ENCODE measurements at regions not wholly inside any gene's neighbourhood (a gene's known extent, or its start where the extent isn't known, plus 50 kb on each side); places are given as distances from the start of the nearest gene placed in this dataset.
"Not testable (repeated sequence)": the region's sequence is repeated elsewhere in the genome, so short reads cannot be mapped to it uniquely, and the experiment has no call there.

DNA sequence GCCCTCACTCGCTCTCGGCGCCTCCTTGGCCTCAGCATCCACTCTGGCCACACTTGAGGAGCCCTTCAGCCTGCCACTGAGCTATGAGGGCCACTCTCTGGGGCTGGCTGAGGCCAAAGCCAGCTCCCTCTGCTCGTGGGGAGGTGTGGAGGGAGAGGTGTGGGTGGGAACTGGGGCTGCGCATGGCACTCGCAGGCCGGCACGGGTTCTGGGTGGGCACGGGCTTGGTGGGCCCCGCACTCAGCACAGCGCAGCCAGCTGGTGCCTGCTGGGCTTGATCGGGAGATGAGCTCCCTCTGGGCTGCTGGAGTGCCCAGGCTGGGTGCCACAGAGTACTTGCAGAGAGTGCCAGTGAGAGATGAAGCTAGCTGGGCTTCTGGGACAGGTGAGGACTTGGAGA lies 875.5 kb downstream of the XPNPEP1 start:
- DNase-seq: no peak

DNA sequence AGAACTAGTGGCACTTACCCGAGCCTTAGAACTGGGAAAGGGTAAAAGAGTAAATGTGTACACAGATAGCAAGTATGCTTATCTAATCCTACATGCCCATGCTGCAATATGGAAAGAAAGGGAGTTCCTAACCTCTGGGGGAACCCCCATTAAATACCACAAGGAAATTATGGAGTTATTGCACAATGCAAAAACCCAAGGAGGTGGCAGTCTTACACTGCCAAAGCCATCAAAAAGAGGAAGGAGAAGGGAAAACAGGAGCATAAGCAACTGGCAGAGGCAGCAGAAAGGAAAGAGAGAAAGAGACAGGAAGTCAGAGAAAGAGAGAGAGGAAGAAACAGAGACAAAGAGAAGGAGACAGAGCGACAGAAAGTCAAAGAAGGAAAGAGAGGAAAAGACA lies 876.9 kb downstream of the XPNPEP1 start:
- DNase-seq: not testable (repeated sequence)

DNA sequence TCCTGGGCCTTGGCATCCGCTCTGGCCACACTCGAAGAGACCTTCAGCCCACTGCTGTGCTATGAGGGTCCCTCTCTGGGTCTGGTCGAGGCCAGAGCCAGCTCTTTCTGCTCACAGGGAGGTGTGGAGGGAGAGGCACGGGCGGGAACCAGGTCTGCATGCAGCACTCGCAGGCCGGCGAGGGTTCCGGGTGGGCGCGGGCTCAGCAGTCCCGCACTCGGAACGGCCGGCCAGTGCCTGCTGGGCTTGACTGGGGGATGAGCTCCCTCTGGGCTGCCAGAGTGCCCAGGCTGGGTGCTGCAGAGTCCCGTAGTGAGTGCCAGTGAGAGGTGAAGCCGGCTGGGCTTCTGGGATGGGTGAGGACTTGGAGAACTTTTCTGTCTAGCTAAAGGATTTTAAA lies 882.7 kb downstream of the XPNPEP1 start:
- DNase-seq: no peak

DNA sequence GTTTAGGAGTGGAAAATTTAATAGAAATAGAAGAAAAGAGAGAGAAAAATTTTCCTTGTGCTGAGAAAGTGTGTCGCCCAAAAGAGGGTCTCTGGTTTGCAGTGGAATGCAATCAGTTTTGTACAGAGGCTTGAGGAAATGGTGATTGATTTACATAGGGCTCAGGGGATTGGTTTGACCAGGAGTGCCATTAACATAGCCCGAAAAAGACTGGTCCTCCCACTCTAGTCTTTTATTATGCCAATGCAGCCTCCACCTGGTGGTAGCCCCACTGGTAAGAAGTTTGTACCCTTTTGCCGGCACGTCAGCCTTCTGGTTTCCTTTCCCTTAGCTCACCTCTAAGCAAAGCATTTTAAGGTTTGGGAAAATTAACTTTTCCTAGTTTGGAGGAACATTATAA lies 885.3 kb downstream of the XPNPEP1 start:
- DNase-seq: no peak

DNA sequence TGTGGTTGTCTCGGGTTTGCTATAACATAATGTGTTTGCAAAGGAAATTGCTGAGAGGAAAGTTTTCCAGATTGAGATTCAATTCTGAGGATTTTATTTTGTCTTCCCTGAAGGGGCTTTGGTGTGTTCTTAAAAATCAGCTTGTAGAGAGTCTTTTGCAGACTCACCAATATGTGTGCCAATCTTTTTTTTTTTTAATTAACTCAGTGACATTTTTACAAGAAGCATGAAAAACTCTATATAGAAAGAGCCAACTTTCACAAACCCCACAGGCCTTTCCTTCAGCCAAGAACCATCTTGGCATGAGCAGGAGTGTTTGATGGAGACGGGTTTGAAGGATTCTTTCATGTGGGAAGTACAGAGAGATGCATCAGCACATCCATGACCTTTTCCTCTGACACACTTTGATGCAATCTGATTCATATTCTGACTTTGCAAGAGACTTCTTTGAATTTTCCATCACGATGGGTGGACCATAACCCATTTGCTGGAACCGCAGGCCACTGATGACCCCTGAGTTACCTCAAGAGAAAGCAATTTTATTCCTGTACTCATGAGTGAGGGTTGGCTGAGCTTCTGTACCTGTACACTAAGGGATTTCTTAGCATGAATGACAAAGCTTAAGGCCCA lies 892.6 kb downstream of the XPNPEP1 start:
- no peak for DNase-seq

DNA sequence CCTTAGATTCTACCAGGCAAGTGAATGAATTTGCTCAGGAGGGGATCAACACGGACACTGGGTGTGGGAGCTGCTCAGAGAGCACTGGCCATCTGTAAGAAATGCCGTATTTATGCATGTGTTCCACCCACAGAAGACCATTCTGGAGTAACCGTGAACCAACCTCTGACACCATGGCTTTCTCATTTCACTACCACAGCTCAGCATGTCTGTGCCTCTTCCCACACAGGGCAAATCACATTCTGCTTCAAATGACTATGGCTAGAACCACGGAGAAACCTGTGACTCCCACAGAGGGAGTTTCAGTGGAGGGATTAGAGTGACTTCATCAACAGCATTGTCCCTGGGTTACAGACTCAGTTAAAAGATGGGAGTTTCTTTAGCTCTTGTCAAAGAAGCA lies 893.4 kb downstream of the XPNPEP1 start:
- DNase-seq: no peak

DNA sequence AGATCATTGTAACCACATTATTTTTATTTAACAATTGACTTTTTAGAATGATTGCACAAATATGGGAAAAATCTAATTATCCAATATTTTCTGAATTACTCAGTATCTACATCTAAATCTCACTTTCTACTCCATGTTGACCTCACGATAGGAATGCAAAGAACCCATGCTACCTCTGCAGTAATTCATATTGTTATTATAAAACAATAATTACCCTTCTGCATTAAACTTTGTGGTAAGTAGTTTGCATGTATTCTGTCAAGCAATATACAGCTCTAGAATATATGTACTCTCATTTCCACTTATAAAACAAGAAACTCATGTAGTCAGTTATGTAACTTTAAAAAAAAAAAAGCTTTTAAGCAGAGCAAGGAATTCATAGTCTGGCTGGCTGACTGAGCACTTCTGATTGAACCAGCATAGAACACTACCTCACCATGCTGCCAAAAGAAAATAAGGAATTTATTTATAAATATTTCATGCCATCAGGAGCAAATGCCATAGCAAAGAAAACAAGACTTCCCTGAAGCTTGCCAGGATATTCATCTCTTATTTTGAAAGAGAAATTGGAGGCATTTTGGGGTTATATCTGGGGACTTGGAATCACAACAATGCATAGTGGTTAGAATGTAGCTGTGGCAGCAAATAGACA lies 895.7 kb downstream of the XPNPEP1 start:
- DNase-seq: no peak

DNA sequence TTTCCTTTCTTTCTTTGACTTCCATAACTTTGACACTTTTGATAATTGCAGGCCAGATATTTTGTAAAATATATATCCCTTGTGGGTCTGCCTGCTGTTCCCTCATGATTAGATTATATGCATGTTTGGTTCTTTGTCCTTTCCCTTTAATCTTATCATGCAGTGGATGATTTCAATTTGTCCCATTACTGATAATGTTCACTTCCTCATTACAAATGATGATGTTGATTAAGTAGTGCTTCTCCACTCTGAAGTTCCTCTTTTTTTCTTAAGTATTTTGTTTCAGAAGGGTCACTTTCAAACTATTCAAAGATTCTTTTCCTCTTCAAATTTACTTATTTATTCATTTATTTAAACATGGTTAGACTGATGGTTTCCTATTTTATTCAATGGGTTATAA lies 898.1 kb downstream of the XPNPEP1 start:
- no peak for DNase-seq

DNA sequence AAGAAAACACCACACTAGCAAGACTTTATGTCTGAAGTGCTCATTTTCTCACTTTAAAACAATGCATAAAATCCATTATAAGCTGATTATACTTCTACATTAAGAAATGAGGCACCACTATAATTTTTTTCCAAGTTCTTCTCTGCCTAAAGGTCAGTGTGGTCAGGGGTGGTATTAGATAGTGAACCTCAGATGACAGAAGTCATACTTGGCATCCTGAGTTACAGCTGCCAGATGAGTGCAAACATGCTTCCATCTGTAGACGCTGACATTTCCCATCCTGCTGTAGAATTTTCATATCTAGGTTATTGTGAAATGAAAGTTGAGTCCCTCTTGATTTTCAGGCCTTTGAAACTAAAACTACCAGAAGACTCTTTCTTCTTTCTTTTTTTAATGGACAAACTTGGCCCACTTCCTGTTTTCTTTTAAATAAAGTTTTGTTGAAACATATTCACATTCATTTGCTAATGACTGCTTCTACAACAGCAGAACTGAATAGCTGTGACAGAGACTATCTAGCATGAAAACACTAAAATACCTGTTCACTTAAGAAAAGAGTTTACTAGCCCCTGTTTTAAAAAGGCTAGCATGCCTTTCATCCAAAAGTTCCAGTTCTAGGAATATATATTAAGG lies 900.8 kb downstream of the XPNPEP1 start:
- DNase-seq: no peak

DNA sequence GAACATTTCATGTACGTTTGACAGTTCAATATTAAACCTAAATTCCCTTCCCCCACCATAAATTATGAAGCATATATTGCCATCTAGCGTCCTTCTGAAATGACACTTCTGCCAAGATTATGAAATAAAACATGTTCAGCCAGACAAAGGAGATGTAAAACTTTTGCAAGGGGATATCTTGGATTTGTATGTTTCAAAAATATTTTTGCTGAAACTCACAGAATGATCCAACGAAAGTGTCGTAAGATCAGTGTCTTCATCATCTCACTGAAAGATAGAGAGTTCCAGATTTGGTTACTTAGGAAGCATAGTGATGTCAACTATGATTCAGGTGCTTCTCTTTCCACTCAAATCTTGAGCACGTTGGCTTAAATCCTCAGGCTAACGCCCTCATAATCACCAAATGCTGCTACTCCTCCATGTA lies 904.3 kb downstream of the XPNPEP1 start:
- DNase-seq: no peak

DNA sequence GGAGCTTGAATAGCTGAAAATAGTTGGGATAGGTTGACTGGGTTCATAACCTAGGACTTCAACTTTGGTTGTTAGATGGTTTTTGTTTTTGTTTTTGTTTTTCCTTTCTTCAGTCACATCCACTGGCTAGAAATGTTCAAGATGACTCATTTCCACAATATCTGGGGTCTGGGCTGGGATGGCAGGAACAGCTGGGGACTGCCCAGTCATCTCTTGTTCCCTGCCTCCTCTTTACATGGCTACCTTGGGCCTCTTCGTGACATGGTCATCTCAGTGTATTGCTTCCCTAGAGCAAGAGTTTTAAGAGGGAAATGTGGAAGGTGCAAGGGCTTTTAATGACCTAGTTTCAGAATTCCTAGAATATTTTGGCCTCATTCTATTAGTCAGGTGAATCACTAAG lies 915.8 kb downstream of the XPNPEP1 start:
- no peak for DNase-seq

DNA sequence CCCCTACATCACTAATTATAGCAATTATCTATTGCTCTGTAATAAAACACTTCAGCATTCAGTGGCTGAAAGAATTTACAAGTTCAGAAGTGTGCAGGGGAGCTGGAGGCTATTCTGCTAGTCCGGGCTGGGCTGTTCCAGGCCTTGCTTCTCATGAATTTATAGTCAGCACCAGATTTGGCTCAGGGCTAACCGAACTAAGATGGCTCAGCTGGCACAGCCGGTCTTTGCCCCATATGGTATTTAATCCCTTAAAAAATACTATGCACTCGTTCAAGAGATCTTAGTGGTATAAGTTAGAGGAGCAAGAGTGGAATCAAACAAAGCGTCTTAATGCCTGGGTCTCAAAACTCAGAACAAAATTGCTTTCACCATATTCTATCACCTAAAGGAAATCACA lies 932.9 kb downstream of the XPNPEP1 start:
- DNase-seq: no peak

DNA sequence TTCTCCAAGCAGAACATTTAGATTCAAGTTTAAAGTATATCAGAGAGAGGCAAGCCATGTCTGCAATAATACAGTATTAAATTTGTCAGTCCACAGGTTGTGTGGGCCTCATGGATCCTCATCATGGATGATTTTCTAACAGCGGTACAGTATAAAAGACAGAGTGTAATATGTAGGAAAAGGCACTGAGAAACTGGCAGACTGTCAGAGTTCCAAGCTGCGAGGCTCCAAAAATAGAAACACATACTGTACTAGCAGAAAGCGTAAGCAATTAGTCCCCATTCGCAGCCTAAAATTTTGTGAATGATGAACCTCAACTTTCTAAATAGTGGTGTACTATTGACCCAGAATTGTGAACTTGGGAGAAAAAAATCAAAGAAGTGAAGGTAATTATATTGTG lies 933.3 kb downstream of the XPNPEP1 start:
- DNase-seq: no peak

DNA sequence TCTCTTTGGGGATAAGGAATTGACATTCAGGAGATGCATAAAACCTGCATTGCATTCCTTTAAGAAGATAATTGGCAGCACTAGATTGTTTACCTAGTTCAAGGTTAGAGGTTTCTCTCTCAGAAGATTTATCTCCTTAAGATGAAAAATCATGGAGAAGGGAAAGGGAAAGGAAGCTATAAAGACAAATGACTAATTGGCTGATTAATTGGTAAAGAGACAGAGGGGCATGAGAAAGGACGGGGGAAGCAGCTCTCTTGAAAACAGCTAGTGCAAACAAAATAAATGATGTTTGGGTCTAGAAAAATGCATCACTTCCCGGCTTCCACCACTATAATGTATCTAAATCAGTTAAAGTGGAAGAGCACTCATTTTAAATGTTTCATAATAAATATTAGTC lies 941.2 kb downstream of the XPNPEP1 start:
- DNase-seq: no peak

DNA sequence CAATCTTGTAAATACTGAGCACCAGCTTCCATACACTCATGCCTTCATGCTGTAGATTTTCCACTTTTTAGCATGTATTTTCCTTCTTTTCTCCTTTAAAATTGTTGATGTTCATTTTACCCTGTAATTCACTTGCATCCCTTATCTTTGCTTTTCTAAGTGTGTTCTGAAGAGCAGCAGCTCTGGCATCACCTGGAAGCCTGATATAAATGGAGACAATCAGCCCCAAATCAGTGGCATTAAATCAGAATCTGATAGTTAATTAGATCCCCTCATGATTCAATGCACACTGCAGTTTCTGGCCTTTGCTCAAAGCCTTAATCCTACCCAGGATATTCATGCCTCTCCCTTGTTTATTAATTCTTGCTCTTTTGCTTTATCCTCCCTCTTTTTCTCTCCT lies 942.4 kb downstream of the XPNPEP1 start:
- no peak for DNase-seq

DNA sequence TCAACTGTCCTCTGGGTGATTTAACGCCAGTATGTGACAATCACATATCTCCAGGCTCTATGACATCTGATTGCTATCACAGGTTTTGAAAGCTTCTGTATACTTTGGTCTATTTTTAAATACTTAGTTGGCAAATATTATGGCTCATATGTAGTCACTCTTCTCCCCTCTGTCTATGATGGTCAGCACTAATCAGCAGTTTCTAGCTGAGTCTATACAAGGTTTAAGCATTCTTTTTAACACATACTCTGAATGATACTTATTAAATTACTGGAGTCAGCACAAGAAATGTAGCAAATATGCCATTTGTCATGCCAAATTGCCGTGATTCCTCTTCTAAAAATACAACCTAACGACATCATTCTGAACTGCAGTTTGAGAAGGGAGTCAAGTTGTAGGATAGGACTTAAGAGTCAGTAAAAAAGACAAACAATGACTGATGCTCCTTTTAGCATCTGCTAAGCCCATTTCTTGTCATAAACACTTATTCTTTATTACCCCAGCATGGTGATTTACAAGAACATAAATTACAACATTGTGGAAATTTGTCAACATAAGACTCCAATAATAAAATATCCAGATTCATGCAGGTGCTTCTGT lies 947.8 kb downstream of the XPNPEP1 start:
- no peak for DNase-seq

DNA sequence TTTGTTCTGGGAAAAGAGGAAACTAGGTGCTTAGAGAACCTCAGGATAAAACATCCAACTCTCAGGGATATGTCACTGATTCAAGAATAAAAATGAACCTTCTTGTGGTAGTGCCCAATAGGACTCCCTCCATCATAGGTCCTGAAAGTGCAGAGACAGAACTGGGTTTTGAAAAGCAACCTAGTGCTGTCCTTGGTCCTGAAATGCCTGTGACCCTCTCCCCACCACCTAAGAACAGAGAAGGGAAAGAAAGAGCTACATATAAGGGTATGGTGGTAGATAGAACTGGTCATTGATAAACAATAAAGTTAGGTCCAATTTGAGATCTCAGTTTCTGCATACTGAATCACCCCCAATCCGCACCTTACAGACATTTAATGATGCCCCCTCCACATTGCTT lies 953.3 kb downstream of the XPNPEP1 start:
- peak; percentile 55 for DNase-seq

DNA sequence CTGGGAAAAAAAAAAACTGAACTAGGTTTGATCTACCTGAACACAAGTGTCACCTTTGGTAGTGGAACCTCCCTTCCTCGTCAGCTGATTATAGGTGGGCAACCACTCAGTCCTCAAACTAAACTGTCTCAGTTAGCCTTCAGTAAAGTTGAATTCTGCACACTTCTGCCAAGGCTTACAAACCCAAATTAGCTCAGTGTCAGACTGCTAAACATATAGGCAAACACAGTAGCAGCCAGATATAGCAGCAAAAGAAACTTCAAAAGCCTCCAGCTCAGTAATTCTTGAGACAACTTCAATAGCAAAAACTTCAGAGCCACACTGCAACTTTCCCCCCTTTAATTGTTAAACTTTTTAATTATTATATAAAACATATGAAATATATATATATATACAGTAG lies 956.9 kb downstream of the XPNPEP1 start:
- DNase-seq: no peak

DNA sequence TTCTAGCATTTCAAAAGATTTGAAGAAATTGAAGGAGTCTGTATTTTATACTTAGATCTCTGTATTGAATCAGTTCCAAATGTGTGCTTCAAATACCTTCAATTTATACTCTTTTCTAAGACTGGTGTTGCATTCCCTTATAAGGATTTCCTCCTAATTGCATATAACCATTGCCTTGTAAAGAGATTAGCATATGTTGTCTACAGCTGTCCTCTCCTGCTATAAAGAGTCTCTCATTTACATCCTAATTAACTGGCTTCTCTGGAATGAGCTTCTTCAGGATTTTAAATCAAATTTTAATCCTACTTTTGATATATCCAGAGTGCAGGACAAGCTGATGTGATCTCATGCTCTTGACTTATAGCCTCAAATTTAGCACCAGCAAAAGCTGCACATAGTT lies 957.3 kb downstream of the XPNPEP1 start:
- DNase-seq: no peak

DNA sequence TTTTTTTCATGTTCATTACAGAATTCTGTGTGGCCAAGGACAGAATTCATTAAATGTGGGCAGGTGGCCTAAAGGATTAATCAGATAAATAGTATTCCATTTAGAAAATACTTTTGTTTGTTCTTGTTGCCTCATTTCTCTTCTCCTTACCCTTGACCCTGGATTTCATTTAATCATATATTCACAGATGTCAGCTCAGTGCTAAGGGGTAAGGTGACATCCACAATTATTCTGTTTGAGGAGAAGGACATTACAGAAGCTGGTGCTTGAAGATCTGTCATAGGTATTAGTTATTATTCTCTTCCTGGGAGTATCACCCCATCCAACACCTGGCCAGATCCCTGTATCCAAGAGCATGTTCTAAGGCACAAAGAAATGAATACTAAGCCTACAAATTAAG lies 961.1 kb downstream of the XPNPEP1 start:
- no peak for DNase-seq

DNA sequence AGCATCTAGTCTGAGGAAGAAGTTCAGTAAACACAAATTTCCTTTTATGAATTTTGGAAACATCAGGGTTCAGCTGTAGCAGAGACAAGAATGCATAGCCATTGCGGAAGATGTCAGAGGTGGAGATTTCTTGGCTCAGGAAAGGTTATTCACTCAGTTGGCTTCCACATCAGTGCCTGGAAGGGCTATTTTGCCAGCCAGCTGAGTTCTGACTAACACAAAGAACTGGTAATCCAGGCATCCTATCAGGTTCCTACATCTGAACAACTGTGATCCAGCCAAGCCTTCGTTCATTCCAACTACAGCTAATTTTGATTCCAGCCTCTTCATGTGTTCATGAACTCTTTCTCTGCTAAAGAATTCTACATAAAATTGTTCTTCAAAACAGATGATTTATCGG lies 965.6 kb downstream of the XPNPEP1 start:
- no peak for DNase-seq

DNA sequence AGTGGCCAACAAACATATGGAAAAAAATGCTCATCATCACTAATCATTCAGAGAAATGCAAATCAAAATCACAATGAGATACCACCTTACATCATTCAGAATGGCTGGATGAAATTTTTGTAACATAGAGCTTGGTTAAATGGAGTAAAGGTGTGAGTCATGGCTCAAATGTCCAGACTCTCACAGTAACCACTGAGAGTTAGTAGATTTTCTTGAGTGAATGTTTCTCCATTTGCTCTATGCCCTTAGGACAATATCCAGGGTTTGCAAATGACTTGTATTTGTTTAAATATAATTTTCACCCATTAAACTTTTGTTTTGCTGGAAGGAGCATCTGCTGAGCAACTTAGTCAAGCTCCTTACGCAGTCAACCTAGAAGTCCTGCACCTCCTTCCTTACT lies 967.2 kb downstream of the XPNPEP1 start:
- no peak for DNase-seq

DNA sequence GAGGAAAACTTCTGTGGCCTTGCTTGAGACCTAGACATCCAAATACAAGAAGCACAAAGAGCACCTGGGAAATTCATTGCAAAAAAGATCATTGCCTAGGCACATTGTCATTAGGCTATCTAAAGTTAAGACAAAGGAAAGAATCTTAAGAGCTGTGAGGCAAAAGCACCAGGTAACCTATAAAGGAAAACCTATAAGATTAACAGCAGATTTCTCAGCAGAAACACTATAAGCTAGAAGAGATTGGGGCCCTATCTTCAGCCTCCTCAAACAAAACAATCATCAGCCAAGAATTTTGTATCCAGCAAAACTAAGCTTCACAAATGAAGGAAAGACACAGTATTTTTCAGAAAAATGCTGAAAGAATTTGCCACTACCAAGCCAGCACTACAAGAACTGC lies 1003.3 kb downstream of the XPNPEP1 start:
- DNase-seq: not testable (repeated sequence)

DNA sequence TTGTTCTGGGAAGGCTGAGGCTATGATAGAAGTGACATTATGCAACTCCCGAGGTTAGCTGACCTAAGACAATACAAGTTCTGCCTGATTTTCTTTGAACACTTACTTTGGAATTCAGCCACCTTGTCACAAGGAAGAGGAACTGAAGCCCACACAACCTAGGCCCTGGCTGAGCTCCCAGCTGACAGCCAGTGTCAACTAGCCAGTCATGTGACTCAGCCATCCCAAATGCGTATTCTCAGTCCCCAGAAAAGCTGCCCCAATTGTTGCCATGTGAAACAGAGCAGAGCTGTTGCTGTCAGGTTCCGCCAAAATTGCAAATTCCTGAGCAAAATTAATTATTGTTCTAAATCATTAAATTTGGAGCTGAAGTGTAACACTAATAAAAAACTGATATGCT lies 1010.0 kb downstream of the XPNPEP1 start:
- no peak for DNase-seq
